Fibroblast of skin of abdomen (primary cell): ENCODE measurements at regions not wholly inside any gene's neighbourhood (a gene's known extent, or its start where the extent isn't known, plus 50 kb on each side); places are given as distances from the start of the nearest gene placed in this dataset.
"Not testable (repeated sequence)": the region's sequence is repeated elsewhere in the genome, so short reads cannot be mapped to it uniquely, and the experiment has no call there.

Experiments used
- DNase-seq: peaks from one replicate; pipeline ENCODE4 v3.0.0-alpha.2; 2013

- DNase-seq = peak; percentile 84
These were observed 791.8 kb upstream of the C9orf72 start for GRCh38 chr9:28365020-28365640.

GRCh38 chr9:28365728-28366127 lies 792.4 kb upstream of the C9orf72 start:
- DNase-seq = peak; percentile 79

DNA sequence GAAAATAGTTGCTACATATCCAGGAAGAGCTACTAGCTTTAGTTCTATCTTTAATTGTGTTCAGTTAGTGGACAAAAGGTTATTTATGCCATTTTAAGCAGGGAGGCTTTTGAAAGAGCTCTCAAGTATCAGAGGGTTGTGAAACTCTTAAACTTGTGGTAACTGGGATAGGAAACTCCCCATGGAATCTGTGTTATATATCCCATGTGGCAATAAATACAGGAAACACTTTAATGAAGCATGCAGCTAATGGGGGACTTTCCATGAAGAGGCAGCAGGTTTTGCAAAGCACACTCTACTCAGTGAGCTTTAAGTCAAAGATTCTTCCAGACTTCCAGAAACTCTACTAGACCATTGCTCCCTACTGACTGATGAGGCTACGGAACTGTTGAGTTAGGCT lies 805.0 kb upstream of the C9orf72 start:
- DNase-seq = peak; percentile 1

DNA sequence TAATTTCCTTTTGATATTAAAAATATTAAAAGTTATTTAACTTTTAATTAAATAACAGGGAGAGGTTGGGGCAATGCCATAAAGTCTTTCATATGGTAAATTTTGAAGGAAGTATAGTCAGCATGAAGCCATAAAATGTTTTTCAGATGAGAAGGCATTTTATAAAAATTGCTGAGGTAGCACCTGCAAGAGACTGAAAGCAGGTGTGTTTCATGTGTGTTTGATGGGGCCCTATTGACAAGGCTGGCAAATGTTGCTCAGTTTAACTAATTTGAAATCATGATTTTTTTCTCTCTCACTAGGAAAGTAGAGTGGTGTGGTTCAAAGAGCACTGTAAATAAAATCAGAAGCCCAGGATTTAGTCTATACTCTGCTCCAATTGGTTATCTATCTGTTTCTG lies 805.8 kb upstream of the C9orf72 start:
- no peak for DNase-seq

DNA sequence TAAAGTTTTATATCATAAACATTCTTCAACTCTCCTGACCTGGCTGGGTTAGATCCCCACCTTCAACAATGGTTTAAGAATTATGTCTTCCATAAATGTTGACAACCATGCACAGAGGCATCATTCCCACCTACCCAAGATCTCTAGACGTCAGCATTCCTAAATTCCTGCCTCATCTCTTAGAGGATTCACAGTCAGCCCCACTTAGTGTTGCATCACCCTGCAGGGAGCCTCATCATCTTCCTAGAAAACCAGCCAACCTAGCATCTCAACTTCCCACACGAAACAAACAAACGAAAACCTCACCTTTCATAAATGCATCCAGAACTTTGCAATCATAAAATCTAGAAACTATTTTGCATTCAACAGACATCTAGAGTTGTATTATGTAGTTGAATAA lies 816.1 kb upstream of the C9orf72 start:
- DNase-seq = peak; percentile 8

- DNase-seq = no peak
These were observed 821.5 kb upstream of the C9orf72 start for GRCh38 chr9:28394774-28395173.

DNA sequence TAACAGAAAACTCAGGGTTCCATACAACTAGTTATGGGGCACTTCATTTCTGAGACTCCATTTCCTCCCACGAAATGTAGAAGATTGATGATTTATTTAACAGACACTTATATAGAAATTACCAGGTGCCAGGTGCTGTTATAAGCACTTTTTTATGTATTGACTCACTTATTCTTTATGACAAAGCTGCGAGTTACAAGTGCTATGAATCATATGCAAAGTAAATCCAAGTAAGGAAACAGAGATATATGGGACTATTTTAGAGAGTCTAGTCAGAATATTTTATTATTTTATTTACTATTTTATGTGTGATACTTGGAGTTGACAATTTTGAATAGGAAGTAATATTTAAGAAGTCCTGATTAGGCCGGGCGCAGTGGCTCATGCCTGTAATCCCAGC lies 822.8 kb upstream of the C9orf72 start:
- DNase-seq = no peak

DNA sequence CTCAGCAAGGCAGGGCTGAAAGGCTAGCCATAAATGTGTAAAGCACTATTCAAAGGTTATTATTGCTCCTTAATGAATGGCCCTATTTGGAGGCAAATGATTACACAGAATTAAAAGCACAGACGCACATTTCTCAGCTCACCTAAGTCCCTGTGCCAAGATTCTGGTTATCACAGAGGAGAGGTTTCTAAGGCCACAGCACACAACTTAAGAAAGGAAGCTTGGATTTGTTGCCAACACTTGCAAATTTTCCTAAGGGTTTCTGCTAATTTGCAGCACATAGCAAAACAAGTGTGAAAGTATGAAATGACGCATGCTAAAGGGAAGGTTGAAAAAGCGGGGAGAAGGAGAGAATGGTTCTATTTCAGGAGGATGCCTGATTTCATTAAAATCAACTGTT lies 834.1 kb upstream of the C9orf72 start:
- no peak for DNase-seq

DNA sequence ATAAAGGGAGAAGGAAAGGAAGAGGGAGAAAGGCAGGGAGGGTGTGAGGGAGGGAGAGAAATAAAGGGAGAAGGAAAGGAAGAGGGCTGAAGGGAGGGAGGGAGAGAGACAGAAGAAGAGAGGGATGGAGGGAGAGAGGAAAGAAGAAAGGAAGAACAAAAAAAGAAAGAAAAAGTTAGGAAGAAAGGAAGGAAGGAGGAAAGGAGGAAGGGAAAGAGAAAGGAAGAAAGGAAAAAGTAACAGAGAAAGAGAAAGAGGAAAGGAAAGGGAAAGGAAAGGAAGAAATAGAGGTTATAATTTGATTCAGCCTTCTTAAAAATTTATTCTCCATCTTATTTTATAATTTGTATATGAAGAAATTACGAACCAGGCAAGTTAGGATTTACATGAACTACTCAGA lies 836.6 kb upstream of the C9orf72 start:
- DNase-seq = no peak

GRCh38 chr9:28410411-28410810 lies 837.1 kb upstream of the C9orf72 start:
- no peak for DNase-seq

GRCh38 chr9:28413471-28413870 lies 840.2 kb upstream of the C9orf72 start:
- no peak for DNase-seq

DNA sequence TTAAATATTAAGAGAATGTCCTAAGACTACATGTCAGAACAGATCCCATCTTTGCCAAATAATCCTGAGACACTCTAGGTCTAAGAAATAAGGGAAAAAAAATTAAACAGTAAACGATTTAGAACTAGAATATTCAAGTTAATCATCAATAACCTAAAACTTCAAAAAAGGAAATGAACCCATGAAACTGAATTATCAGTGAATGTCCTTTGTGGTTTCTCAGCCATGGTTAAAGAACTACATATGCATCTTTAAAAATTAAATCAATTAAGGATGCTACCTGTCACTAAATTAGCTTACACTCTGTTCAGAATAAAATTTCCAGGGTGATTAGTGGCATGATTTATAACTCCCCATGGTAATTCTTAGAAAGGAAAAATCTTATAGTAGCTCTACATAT lies 850.0 kb upstream of the C9orf72 start:
- DNase-seq = no peak

GRCh38 chr9:28435456-28435855 lies 862.2 kb upstream of the C9orf72 start:
- DNase-seq = no peak

- DNase-seq = no peak
These were observed 866.4 kb upstream of the C9orf72 start for GRCh38 chr9:28439688-28440087.

- no peak for DNase-seq
These were observed 870.2 kb upstream of the C9orf72 start for GRCh38 chr9:28443461-28443860.

- DNase-seq = no peak
These were observed 871.4 kb upstream of the C9orf72 start for GRCh38 chr9:28444637-28445036.

DNA sequence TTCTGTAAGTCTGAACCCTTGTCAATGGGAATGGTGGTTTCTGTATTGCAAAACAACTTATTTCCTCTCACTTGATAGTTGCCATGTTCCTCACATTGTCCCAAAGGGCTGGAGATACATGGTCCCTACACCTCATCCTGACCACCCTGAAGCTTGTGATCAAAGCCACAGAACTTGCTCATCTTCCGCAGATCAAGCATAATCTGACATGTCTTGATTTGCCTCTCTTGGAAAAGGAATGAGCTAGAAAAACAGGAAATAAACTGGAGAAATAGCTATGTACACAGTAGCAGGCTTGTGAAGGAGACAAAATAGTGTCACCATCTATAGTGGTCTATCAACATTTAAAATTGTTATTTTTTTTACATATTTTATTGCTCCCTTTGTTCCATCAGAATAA lies 871.9 kb upstream of the C9orf72 start:
- DNase-seq = no peak

GRCh38 chr9:28453918-28454317 lies 880.6 kb upstream of the C9orf72 start:
- no peak for DNase-seq

DNA sequence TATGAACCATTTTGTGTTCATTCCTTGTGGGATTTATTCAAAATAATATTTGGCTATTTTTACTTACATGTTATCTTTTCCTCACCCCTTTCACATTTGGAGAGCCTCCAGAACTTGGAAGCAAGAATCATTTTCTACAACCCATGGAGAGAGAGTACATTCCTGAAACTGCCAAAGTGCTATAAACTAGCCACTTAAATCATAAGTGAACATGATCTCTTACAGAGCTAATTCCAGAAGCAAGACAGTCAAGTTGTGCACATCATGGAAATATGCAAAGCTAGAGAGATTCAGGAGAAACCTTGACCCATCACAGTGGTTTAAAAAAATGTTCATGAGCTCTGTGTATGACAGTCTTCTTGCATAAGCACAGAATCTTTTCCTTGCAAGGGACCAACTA lies 883.6 kb upstream of the C9orf72 start:
- peak; percentile 24 for DNase-seq

GRCh38 chr9:28464481-28465216 lies 891.4 kb upstream of the C9orf72 start:
- no peak for DNase-seq

GRCh38 chr9:28471261-28471660 lies 898.0 kb upstream of the C9orf72 start:
- no peak for DNase-seq

DNA sequence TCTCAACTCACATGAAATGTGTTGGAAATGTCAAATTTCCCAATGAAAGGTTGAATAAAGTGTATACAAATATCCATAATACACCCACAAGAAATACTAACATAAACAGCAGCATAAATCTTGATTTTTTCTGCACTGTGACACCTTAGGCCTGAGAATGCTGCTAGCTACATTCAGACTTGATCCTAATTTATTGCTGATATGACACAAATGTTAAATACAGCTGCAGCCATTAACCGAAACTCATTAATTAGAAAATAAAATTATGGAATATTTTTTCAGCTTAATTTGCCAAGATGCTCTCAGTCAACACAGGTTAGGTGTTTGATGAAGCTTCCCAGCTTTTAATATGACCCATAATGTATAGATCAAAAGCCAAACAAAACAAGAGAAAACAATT lies 914.3 kb upstream of the C9orf72 start:
- DNase-seq = no peak

DNA sequence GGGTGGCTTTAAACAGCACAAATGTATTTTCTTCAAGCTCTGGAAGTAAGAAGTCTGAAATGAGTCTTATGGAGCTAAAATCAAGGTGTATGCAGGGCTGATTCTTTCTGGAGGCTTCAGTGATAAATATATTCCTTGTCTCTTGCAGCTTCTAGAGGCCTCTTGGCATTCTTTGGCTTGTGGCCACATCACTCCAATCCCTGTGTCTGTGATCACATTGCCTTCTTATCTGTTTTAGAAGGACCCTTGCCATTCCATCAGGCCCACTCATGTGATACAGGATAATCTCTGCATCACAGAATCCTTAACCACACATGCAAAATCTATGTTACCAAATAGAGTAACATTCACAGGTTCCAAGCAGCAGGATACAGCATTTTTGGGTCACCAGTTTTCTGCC lies 917.8 kb upstream of the C9orf72 start:
- no peak for DNase-seq

- DNase-seq = not testable (repeated sequence)
These were observed 924.9 kb upstream of the C9orf72 start for GRCh38 chr9:28498168-28498567.

DNA sequence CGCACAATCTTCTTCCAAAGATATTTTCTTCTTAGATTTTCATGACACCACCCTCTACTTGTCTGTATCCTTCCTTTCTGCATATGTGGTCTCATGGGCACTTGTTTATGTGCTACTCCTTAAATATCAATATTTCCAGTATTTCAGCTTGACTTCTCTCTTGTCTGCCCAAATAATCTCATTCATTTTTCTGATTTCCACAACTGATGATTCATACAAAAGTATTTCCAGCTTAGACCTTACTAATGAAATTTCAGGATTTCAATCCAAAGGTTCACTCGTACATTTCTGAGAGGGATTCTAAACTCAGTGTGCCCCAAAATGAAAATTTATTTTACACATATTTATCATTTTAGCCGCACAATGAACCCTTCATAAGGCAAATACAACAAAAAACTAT lies 928.9 kb upstream of the C9orf72 start:
- peak; percentile 9 for DNase-seq
